HepG2 (cell line): ENCODE measurements at regions not wholly inside any gene's neighbourhood (a gene's known extent, or its start where the extent isn't known, plus 50 kb on each side); places are given as distances from the start of the nearest gene placed in this dataset.

Experiments
- ATAC-seq: fragments of 200-7000 bp; cut with Tn5 transposase; 3 replicates; pipeline ENCODE4 v1.9.1; 2020; ENCODE audit warnings: mild to moderate bottlenecking, moderate library complexity
- BruUV-seq: library from RNA; stranded (reverse); fragments of 400-500 nt; replicated peaks from 2 replicates; lab custom pipeline; 2021; lab: Mats Ljungman, UMichigan
- CTCF ChIA-PET: fragments of 300-600 bp; formaldehyde crosslinking; extraction: SDS; loops from one replicate; lab custom pipeline; 2021; ENCODE audit warnings: low total read pairs, inconsistent platforms, low intra/inter-chr PET ratio; lab: Yijun Ruan, JAX
- POLR2A ChIA-PET: fragments of 350-600 bp; sonication (Branson Sonifier 250); formaldehyde crosslinking; loops from one replicate; lab custom pipeline; 2020; ENCODE audit warnings: antibody characterized with exemption, inconsistent platforms; lab: Yijun Ruan, JAX
- DNase-seq: peaks from one replicate; pipeline ENCODE4 v3.0.0-alpha.2; 2015; ENCODE audit warnings: low spot score
- FAIRE-seq: peaks from 3 replicates; lab custom pipeline; 2011; peaks lifted over from hg19 to GRCh38; lab: Jason Lieb, UNC
- H2AFZ ChIP-seq: one replicate; pipeline ENCODE4 v1.6.1; 2011; ENCODE audit warnings: low read length, inconsistent platforms
- H3K27ac ChIP-seq: fragments of 300-600 bp; 3 replicates; pipeline ENCODE4 v1.8.0; 2011; ENCODE audit warnings: mixed run types, mild to moderate bottlenecking, mixed read lengths, low read length, inconsistent platforms; ENCODE audit not compliant: insufficient read depth; ENCODE audit errors: extremely low read length
- H3K27me3 ChIP-seq, 2 experiments: fragments of 200-600 bp in 1 of 2; 2 replicates in 1 of 2; 3 replicates in 1 of 2; pipeline versions ENCODE4 v1.6.0 to v1.8.0; 2011; ENCODE audit warnings: low read length in 2 of 2, mild to moderate bottlenecking in 2 of 2, moderate library complexity in 2 of 2, inconsistent platforms in 1 of 2; ENCODE audit not compliant: insufficient read depth in 2 of 2, control insufficient read depth in 1 of 2
- H3K36me3 ChIP-seq, 2 experiments: fragments of 200-600 bp in 1 of 2; replicated peaks in 1 of 2; 2 replicates in 1 of 2; 3 replicates in 1 of 2; pipeline versions ENCODE4 v1.5.1 to v1.8.0; 2011; ENCODE audit warnings: low read length in 2 of 2, inconsistent platforms in 1 of 2; ENCODE audit not compliant: insufficient read depth in 2 of 2, control insufficient read depth in 1 of 2
- H3K4me1 ChIP-seq: 2 replicates; pipeline ENCODE4 v1.5.1; 2012; ENCODE audit warnings: low read length, inconsistent platforms; ENCODE audit not compliant: insufficient read depth
- H3K4me2 ChIP-seq: 2 replicates; pipeline ENCODE4 v1.6.0; 2011; ENCODE audit warnings: low read depth, low read length, inconsistent platforms
- H3K4me3 ChIP-seq, 3 experiments: fragments of 200-600 bp in 1 of 3; sonication (generic), shearing (Covaris generic) in 1 of 3; replicated peaks in 1 of 3; 2 replicates each; pipeline ENCODE4 v1.5.1; 2011 to 2016; ENCODE audit warnings: low read length in 3 of 3, inconsistent platforms in 2 of 3, low read depth in 2 of 3, mild to moderate bottlenecking in 2 of 3, control low read depth in 1 of 3, mixed read lengths in 1 of 3; ENCODE audit not compliant: insufficient read depth in 1 of 3
- H3K79me2 ChIP-seq: one replicate; pipeline ENCODE4 v1.6.1; 2011; ENCODE audit warnings: low read length, inconsistent platforms; ENCODE audit not compliant: insufficient read depth
- H3K9ac ChIP-seq: 2 replicates; pipeline ENCODE4 v1.6.0; 2011; ENCODE audit warnings: mild to moderate bottlenecking, low read depth, low read length, inconsistent platforms; ENCODE audit not compliant: insufficient read depth
- H3K9me3 ChIP-seq: 2 replicates; pipeline ENCODE4 v1.5.1; 2012; ENCODE audit warnings: mild to moderate bottlenecking, low read length
- H4K20me1 ChIP-seq: 2 replicates; pipeline ENCODE4 v1.6.0; 2011; ENCODE audit warnings: inconsistent platforms, mild to moderate bottlenecking, low read length, moderate library complexity; ENCODE audit not compliant: insufficient read depth
- MNT ChIP-seq: fragments of 450-650 bp; IDR thresholded peaks from 2 replicates; pipeline ENCODE4 v1.6.1; 2016
- ZGPAT ChIP-seq: IDR thresholded peaks from 2 replicates; pipeline ENCODE4 v1.6.1; 2016; ENCODE audit warnings: mild to moderate bottlenecking
- WGBS: methylation state at CpG from one replicate; pipeline ENCODE4 v1.1.6; 2017; ENCODE audit warnings: low lambda C conversion rate; 5-methylcytosine and 5-hydroxymethylcytosine counted together
- in situ Hi-C: cut with HindIII; loops from 2 replicates; pipeline ENCODE4 v1.10.0; 2017; ENCODE audit warnings: low pct_unique_long_range_greater_than_20kb; ENCODE audit not compliant: extremely low pct_ligation_motif_present
- intact Hi-C: fragments of 100-400 bp; cut with micrococcal nuclease; formaldehyde crosslinking; loops from one replicate; pipeline ENCODE4 v1.10.0; 2022; ENCODE audit not compliant: unreplicated experiment
- TF ChIP-seq, protein P1 (sequence below): sonication (generic); formaldehyde crosslinking; IDR thresholded peaks from 2 replicates; pipeline ENCODE4 v1.8.1; 2023; ENCODE audit warnings: mild to moderate bottlenecking, missing genetic modification reagents, borderline replicate concordance

DNA sequence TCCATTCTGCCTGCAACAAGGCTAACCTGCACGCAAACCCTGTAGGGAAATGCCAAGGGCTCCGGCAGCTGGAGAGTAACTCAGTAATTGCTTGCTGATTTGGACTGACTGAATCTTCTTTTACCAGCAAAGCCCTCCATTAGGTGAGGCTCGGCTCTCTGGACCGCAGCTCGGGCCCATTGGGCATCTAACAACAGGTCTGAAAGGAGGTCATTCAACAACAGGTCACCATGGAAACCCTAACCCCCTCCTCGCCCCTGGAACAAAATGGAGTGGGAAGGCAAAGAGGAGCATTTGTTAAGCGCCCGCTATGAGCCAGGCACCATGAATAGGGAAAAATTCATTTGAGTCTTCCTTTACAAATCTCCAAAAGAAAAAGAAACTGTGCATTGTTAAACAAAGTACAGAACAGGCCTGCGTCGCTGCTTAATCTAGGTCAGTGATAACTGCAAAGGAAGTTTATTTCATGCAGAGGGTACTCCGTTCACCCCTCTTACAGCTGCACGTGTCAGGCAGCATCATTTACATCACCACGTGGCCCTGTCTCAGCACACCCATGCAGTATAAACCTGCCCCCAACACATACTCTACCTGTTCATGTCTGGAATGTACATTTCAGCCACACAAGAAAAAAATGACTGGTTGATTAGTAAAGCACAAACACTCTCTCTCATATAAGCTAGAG is 248.8 kb upstream of the NEBL start:
- in situ Hi-C loops, result no loop called here
- no TSS peak for BruUV-seq

More for the DNA sequence above, 248.8 kb upstream of the NEBL start:
- H2AFZ ChIP-seq, result no peak overlapping the region
- H3K9ac ChIP-seq, result no peak overlapping the region
- H3K27me3 ChIP-seq, result peaks cover 0 to 25% of the 10 kb centered on the region in 2 experiments; a peak in 3 of 5 replicates
- ATAC-seq, result no peak
- intact Hi-C loops, result no loop called here
- H4K20me1 ChIP-seq, result no peaks in the 10 kb centered on the region; the same call in 1 of the 2 replicates
- no peaks in the 10 kb centered on the region for H3K4me1 ChIP-seq
- H3K79me2 ChIP-seq, result no peaks in the 10 kb centered on the region
- TF ChIP-seq, protein P1, sequence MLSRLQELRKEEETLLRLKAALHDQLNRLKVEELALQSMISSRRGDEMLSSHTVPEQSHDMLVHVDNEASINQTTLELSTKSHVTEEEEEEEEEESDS (CRISPR knock-in tag), result no peak
- TF ChIP-seq ZGPAT (CRISPR knock-in tag), result no peak
- TF ChIP-seq MNT, result peak; percentile 89
- no peaks in the 10 kb centered on the region for H3K9me3 ChIP-seq
- no peak for FAIRE-seq
- H3K27ac ChIP-seq, result no peak overlapping the region
- no peak for DNase-seq
- no peak overlapping the region for H3K4me2 ChIP-seq
- no peaks in the 10 kb centered on the region for H3K36me3 ChIP-seq
- ChIA-PET CTCF (no interaction called here), POLR2A (no interaction called here)
- WGBS, result 21% methylated on average over 13 of the region's 13 CpGs
- no peak overlapping the region for H3K4me3 ChIP-seq
